K562 (cell line): ENCODE measurements at regions not wholly inside any gene's neighbourhood (a gene's known extent, or its start where the extent isn't known, plus 50 kb on each side); places are given as distances from the start of the nearest gene placed in this dataset.
"Not testable (repeated sequence)": the region's sequence is repeated elsewhere in the genome, so short reads cannot be mapped to it uniquely, and the experiment has no call there.

Source experiments
- ATF3 ChIP-seq, 2 experiments: fragments of 450-650 bp in 1 of 2; sonication (generic) in 1 of 2; formaldehyde crosslinking in 1 of 2; IDR thresholded peaks in 1 of 2; conservative IDR thresholded peaks in 1 of 2; 2 replicates each; pipeline versions ENCODE4 v1.6.1 to v1.8.1; 2016 to 2023; ENCODE audit warnings: mild to moderate bottlenecking in 2 of 2, moderate library complexity in 2 of 2, inconsistent platforms in 1 of 2, missing genetic modification reagents in 1 of 2
- CTCF ChIP-seq, 3 experiments: IDR thresholded peaks in 2 of 3; conservative IDR thresholded peaks in 1 of 3; 2 replicates each; pipeline ENCODE4 v1.5.1; 2011 to 2012; ENCODE audit warnings: low read length in 3 of 3, mild to moderate bottlenecking in 3 of 3, control low read depth in 2 of 3, improper control_type of control experiment in 1 of 3, inconsistent platforms in 1 of 3, low read depth in 1 of 3, mixed read lengths in 1 of 3, moderate library complexity in 1 of 3; ENCODE audit not compliant: insufficient read depth in 2 of 3
- EZH2 ChIP-seq: IDR thresholded peaks from 2 replicates; pipeline ENCODE4 v1.6.1; 2012; ENCODE audit warnings: low read depth, mild to moderate bottlenecking, inconsistent platforms, low read length, borderline replicate concordance
- FOXP4 ChIP-seq: sonication (generic); formaldehyde crosslinking; IDR thresholded peaks from 2 replicates; pipeline ENCODE4 v1.8.0; 2022; ENCODE audit warnings: mild to moderate bottlenecking, missing genetic modification reagents, borderline replicate concordance
- JUND ChIP-seq, 2 experiments: IDR thresholded peaks; 2 replicates in 1 of 2; 3 replicates in 1 of 2; pipeline ENCODE4 v1.6.1; 2011; ENCODE audit warnings: borderline replicate concordance in 2 of 2, low read depth in 2 of 2, low read length in 2 of 2, improper control_type of control experiment in 1 of 2, missing biosample characterization in 1 of 2, missing genetic modification characterization in 1 of 2, missing genetic modification reagents in 1 of 2
- POLR2A ChIP-seq: fragments of 450-650 bp; conservative IDR thresholded peaks from 2 replicates; pipeline ENCODE4 v1.6.1; 2016
- POLR2AphosphoS2 ChIP-seq: IDR thresholded peaks from 2 replicates; pipeline ENCODE4 v1.6.1; 2012; ENCODE audit warnings: low read length, improper control_type of control experiment
- PRPF4 ChIP-seq: fragments of 200-400 bp; formaldehyde crosslinking; IDR thresholded peaks from one replicate; pipeline ENCODE4 v1.6.1; 2017; ENCODE audit warnings: low read length, low read depth, mild to moderate bottlenecking; ENCODE audit not compliant: insufficient read depth, poor library complexity, severe bottlenecking
- SP1 ChIP-seq: sonication (generic); formaldehyde crosslinking; IDR thresholded peaks from 2 replicates; pipeline ENCODE4 v1.8.1; 2022; ENCODE audit warnings: mild to moderate bottlenecking, missing genetic modification reagents
- TCF7L2 ChIP-seq: fragments of 150-350 bp; IDR thresholded peaks from 2 replicates; pipeline ENCODE4 v1.6.1; 2016; ENCODE audit warnings: low read depth, mild to moderate bottlenecking, low read length, moderate library complexity
- TGIF2 ChIP-seq: sonication (generic); formaldehyde crosslinking; IDR thresholded peaks from 2 replicates; pipeline ENCODE4 v1.8.1; 2022; ENCODE audit warnings: mild to moderate bottlenecking, missing genetic modification reagents, moderate library complexity
- XRCC4 ChIP-seq: IDR thresholded peaks from one replicate; pipeline ENCODE4 v1.6.1; 2011; ENCODE audit not compliant: insufficient read depth, insufficient read length; ENCODE audit errors: extremely low read depth
- ZBTB1 ChIP-seq: sonication (generic); formaldehyde crosslinking; IDR thresholded peaks from 2 replicates; pipeline ENCODE4 v1.8.1; 2023; ENCODE audit warnings: missing genetic modification reagents, low read depth, mild to moderate bottlenecking, borderline replicate concordance
- ZNF398 ChIP-seq: fragments of 250-450 bp; sonication (Bioruptor Pico); IDR thresholded peaks from 2 replicates; pipeline ENCODE4 v1.8.0; 2021; ENCODE audit warnings: moderate library complexity, mild to moderate bottlenecking, inconsistent platforms

- not testable (repeated sequence) for TF ChIP-seq SP1; TCF7L2; TGIF2; JUND (IDR thresholded peaks at IDR 0.05; ENCODE audit: borderline replicate concordance, low read depth, low read length); JUND (tag; IDR thresholded peaks at IDR 0.05; ENCODE audit: borderline replicate concordance, low read depth, low read length); POLR2A; EZH2; POLR2AphosphoS2; FOXP4 (CRISPR knock-in tag); ATF3 (IDR thresholded peaks at IDR 0.05); ATF3 (CRISPR knock-in tag; conservative IDR thresholded peaks at IDR 0.05); ZNF398 (CRISPR knock-in tag); ZBTB1; PRPF4; XRCC4; CTCF (IDR thresholded peaks at IDR 0.05 in 2 of 3, conservative IDR thresholded peaks at IDR 0.05 in 1 of 3; ENCODE audit: insufficient read depth in 2 of 3, low read depth in 1 of 3, low read length in 3 of 3)
Observed at GRCh38 chr10:55162321-55162720, 361.3 kb upstream of the PCDH15 start.
